Keratinocyte (primary cell): ENCODE measurements at regions not wholly inside any gene's neighbourhood (a gene's known extent, or its start where the extent isn't known, plus 50 kb on each side); places are given as distances from the start of the nearest gene placed in this dataset.

Experiments used
- DNase-seq: peaks from one replicate; pipeline ENCODE4 v3.0.0-alpha.2; 2011; ENCODE audit warnings: low read depth, missing footprints, low spot score
- FAIRE-seq: peaks from 2 replicates; lab custom pipeline; 2011; peaks lifted over from hg19 to GRCh38; lab: Jason Lieb, UNC
- H2AFZ ChIP-seq: 2 replicates; pipeline ENCODE4 v1.6.0; 2012; ENCODE audit warnings: low read length, control low read depth, inconsistent platforms; ENCODE audit not compliant: control insufficient read depth
- H3K27ac ChIP-seq: 2 replicates; pipeline ENCODE4 v1.5.1; 2011; ENCODE audit warnings: low read length; ENCODE audit not compliant: control insufficient read depth, insufficient read depth
- H3K27me3 ChIP-seq: 3 replicates; pipeline ENCODE4 v1.6.0; 2011; ENCODE audit warnings: low read length; ENCODE audit not compliant: control insufficient read depth, insufficient read depth; ENCODE audit errors: extremely low read depth
- H3K36me3 ChIP-seq, 2 experiments: 2 replicates in 1 of 2; 3 replicates in 1 of 2; pipeline ENCODE4 v1.5.1; 2011; ENCODE audit warnings: low read length in 2 of 2, mild to moderate bottlenecking in 1 of 2; ENCODE audit not compliant: control insufficient read depth in 2 of 2, insufficient read depth in 2 of 2; ENCODE audit errors: extremely low read depth in 1 of 2
- H3K4me1 ChIP-seq: 3 replicates; pipeline ENCODE4 v1.5.1; 2011; ENCODE audit warnings: low read length; ENCODE audit not compliant: control insufficient read depth, insufficient read depth; ENCODE audit errors: extremely low read depth
- H3K4me2 ChIP-seq: 3 replicates; pipeline ENCODE4 v1.6.0; 2011; ENCODE audit warnings: low read depth, low read length; ENCODE audit not compliant: control insufficient read depth, insufficient read depth; ENCODE audit errors: extremely low read depth
- H3K4me3 ChIP-seq, 3 experiments: fragments of 200-600 bp in 1 of 3; sonication (generic) in 1 of 3; 2 replicates in 2 of 3; 3 replicates in 1 of 3; pipeline ENCODE4 v1.5.1; 2011 to 2016; ENCODE audit warnings: low read length in 3 of 3, mild to moderate bottlenecking in 3 of 3, control low read depth in 2 of 3, inconsistent platforms in 1 of 3, low read depth in 1 of 3, mixed read lengths in 1 of 3, mixed run types in 1 of 3, moderate library complexity in 1 of 3; ENCODE audit not compliant: control insufficient read depth in 2 of 3, insufficient read depth in 2 of 3; ENCODE audit errors: extremely low read depth in 1 of 3
- H3K79me2 ChIP-seq: 2 replicates; pipeline ENCODE4 v1.6.0; 2012; ENCODE audit warnings: low read length; ENCODE audit not compliant: control insufficient read depth, insufficient read depth
- H3K9ac ChIP-seq: 3 replicates; pipeline ENCODE4 v1.6.0; 2011; ENCODE audit warnings: low read length; ENCODE audit not compliant: control insufficient read depth, insufficient read depth; ENCODE audit errors: extremely low read depth
- H3K9me1 ChIP-seq: 3 replicates; pipeline ENCODE4 v1.6.0; 2011; ENCODE audit warnings: low read length; ENCODE audit not compliant: control insufficient read depth, insufficient read depth; ENCODE audit errors: extremely low read depth
- H3K9me3 ChIP-seq: 2 replicates; pipeline ENCODE4 v1.5.1; 2012; ENCODE audit warnings: low read depth, low read length; ENCODE audit not compliant: control insufficient read depth
- H4K20me1 ChIP-seq: 3 replicates; pipeline ENCODE4 v1.6.0; 2011; ENCODE audit warnings: low read length; ENCODE audit not compliant: control insufficient read depth, insufficient read depth; ENCODE audit errors: extremely low read depth
- EZH2 ChIP-seq: IDR thresholded peaks from one replicate; pipeline ENCODE4 v1.6.1; 2012; ENCODE audit warnings: inconsistent platforms, mild to moderate bottlenecking, low read length, moderate library complexity
- dilution Hi-C: fragments of 300-500 bp; cut with MboI; formaldehyde crosslinking; loops from one replicate; pipeline ENCODE4 v1.7.0; 2020; ENCODE audit warnings: low sequenced_read_pairs; ENCODE audit not compliant: extremely low pct_ligation_motif_present
- TF ChIP-seq, protein P1 (sequence below), 3 experiments: IDR thresholded peaks in 1 of 3; conservative IDR thresholded peaks in 1 of 3; optimal IDR thresholded peaks in 1 of 3; 2 replicates in 2 of 3; 3 replicates in 1 of 3; pipeline versions ENCODE3 to v1.5.1; 2011; ENCODE audit warnings: low read length in 3 of 3, mild to moderate bottlenecking in 3 of 3, moderate library complexity in 2 of 3, control low read depth in 1 of 3, inconsistent platforms in 1 of 3; ENCODE audit not compliant: insufficient read depth in 2 of 3; ENCODE audit errors: extremely low read depth in 1 of 3

DNA sequence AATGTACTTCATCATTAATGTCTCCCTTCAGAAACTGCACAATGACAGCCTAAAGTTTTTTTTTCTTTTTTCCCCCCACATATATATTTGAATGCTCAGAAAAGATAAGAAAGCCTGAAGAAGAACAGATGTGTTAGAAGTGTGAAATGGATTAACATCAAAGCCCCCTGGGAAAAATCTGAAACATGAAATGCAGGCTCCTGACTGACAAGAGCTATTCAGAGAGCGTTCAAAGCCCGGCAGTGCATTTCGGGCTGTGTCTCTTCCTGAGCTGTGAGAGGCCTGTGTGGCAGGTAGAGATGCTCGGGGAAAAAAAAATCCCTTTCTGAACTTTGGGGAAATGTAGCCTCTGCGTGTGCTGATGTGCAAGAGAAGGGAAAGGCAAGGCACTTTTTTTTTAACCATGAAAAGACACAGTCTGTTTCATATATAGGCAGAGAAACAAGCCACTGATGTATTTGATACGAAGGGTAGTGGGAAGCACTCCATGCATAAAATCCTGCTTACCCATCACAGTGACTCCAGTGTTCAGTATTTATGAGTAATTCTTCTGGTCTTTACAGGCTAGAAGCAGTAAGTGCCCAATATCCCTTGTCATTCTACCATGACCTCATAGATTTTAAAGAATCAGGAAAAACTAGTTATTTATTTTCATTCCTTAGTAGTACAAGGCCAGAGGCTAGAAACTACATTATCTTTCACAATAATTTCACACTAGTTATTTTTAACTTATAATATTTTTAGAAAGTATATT lies 1574.2 kb upstream of the PIK3C3 start:
- H3K36me3 ChIP-seq: no peaks in the 10 kb centered on the region
- no peak overlapping the region for H2AFZ ChIP-seq
- H3K27ac ChIP-seq: no peak overlapping the region
- FAIRE-seq (no peak), DNase-seq (no peak)
- H3K4me1 ChIP-seq: no peaks in the 10 kb centered on the region
- H3K27me3 ChIP-seq: no peaks in the 10 kb centered on the region
- H3K9ac ChIP-seq: no peak overlapping the region
- TF ChIP-seq, protein P1, sequence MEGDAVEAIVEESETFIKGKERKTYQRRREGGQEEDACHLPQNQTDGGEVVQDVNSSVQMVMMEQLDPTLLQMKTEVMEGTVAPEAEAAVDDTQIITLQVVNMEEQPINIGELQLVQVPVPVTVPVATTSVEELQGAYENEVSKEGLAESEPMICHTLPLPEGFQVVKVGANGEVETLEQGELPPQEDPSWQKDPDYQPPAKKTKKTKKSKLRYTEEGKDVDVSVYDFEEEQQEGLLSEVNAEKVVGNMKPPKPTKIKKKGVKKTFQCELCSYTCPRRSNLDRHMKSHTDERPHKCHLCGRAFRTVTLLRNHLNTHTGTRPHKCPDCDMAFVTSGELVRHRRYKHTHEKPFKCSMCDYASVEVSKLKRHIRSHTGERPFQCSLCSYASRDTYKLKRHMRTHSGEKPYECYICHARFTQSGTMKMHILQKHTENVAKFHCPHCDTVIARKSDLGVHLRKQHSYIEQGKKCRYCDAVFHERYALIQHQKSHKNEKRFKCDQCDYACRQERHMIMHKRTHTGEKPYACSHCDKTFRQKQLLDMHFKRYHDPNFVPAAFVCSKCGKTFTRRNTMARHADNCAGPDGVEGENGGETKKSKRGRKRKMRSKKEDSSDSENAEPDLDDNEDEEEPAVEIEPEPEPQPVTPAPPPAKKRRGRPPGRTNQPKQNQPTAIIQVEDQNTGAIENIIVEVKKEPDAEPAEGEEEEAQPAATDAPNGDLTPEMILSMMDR (optimal IDR thresholded peaks at IDR 0.05 in 1 of 3, IDR thresholded peaks at IDR 0.05 in 1 of 3, conservative IDR thresholded peaks at IDR 0.05 in 1 of 3; ENCODE audit: extremely low read depth in 1 of 3, insufficient read depth in 2 of 3, low read length in 3 of 3): no peak
- no peak for TF ChIP-seq EZH2
- dilution Hi-C loops: no loop called here
- H3K4me2 ChIP-seq: no peak overlapping the region
- H4K20me1 ChIP-seq: no peaks in the 10 kb centered on the region
- no peaks in the 10 kb centered on the region for H3K9me3 ChIP-seq
- no peak overlapping the region for H3K4me3 ChIP-seq
- no peaks in the 10 kb centered on the region for H3K9me1 ChIP-seq
- no peaks in the 10 kb centered on the region for H3K79me2 ChIP-seq

DNA sequence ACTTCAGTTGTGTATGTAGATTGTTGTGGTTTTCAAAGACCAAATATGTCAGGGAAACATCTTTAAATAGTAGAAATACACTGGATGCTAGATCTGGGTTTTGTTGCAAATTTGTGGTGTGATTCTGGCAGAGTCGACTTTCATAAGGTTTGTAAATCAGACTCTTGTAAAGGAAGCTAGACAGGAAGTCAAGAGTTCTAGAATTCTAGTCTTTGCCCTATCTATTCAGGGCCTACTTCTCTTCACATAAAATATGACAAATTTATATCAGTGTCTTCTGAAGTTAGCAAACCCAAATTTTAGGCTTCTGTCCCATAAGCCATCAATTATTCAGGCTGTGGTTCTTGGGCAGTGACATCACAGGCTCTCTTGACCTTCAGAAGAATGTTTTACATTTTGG lies 1579.2 kb upstream of the PIK3C3 start:
- Histone ChIP-seq H3K9ac (no peak overlapping the region), H3K27me3 (no peaks in the 10 kb centered on the region), H3K79me2 (no peaks in the 10 kb centered on the region), H3K4me2 (no peak overlapping the region), H3K36me3 (no peaks in the 10 kb centered on the region), H2AFZ (no peak overlapping the region), H3K4me1 (peaks cover 13% of the 10 kb centered on the region), H3K9me3 (no peaks in the 10 kb centered on the region), H4K20me1 (no peaks in the 10 kb centered on the region), H3K27ac (no peak overlapping the region), H3K4me3 (no peak overlapping the region), H3K9me1 (no peaks in the 10 kb centered on the region)
- no peak for FAIRE-seq
- dilution Hi-C loops: no loop called here
- DNase-seq: no peak
- no peak for TF ChIP-seq EZH2
- TF ChIP-seq, protein P1 (optimal IDR thresholded peaks at IDR 0.05 in 1 of 3, IDR thresholded peaks at IDR 0.05 in 1 of 3, conservative IDR thresholded peaks at IDR 0.05 in 1 of 3; ENCODE audit: extremely low read depth in 1 of 3, insufficient read depth in 2 of 3, low read length in 3 of 3): no peak
